Panc1 (cell line): ENCODE measurements at regions not wholly inside any gene's neighbourhood (a gene's known extent, or its start where the extent isn't known, plus 50 kb on each side); places are given as distances from the start of the nearest gene placed in this dataset.

Experiments
- TF ChIP-seq, protein P1 (sequence below): fragments of 450-650 bp; IDR thresholded peaks from 2 replicates; pipeline ENCODE4 v1.5.1; 2017; ENCODE audit warnings: mild to moderate bottlenecking
- TF ChIP-seq, protein P2 (sequence below), 2 experiments: IDR thresholded peaks; 2 replicates each; pipeline ENCODE4 v1.6.1; 2011 to 2012; ENCODE audit warnings: low read depth in 2 of 2, control low read depth in 1 of 2, low read length in 1 of 2, mild to moderate bottlenecking in 1 of 2, moderate library complexity in 1 of 2; ENCODE audit not compliant: insufficient read depth in 1 of 2

DNA sequence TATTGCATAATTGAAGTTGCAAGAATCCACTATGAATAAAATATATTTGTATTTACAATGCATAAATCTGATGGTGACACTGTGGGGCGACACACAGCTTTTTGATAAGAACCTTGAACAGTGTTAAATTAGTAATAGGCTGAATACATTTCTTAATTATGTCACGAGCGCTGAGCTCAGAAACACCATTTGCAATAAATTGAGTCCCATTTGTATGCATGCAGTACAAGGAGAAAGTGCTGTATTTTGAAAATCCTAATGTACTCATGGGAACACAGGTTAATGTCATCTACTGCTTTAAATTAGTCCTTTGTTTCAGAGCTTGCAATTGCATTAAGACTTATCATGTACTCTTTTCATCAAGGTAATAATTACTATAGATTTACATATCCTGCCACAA is 579.5 kb downstream of the RBFOX1 start:
- TF ChIP-seq, protein P1, sequence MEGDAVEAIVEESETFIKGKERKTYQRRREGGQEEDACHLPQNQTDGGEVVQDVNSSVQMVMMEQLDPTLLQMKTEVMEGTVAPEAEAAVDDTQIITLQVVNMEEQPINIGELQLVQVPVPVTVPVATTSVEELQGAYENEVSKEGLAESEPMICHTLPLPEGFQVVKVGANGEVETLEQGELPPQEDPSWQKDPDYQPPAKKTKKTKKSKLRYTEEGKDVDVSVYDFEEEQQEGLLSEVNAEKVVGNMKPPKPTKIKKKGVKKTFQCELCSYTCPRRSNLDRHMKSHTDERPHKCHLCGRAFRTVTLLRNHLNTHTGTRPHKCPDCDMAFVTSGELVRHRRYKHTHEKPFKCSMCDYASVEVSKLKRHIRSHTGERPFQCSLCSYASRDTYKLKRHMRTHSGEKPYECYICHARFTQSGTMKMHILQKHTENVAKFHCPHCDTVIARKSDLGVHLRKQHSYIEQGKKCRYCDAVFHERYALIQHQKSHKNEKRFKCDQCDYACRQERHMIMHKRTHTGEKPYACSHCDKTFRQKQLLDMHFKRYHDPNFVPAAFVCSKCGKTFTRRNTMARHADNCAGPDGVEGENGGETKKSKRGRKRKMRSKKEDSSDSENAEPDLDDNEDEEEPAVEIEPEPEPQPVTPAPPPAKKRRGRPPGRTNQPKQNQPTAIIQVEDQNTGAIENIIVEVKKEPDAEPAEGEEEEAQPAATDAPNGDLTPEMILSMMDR = no peak
- TF ChIP-seq, protein P2, sequence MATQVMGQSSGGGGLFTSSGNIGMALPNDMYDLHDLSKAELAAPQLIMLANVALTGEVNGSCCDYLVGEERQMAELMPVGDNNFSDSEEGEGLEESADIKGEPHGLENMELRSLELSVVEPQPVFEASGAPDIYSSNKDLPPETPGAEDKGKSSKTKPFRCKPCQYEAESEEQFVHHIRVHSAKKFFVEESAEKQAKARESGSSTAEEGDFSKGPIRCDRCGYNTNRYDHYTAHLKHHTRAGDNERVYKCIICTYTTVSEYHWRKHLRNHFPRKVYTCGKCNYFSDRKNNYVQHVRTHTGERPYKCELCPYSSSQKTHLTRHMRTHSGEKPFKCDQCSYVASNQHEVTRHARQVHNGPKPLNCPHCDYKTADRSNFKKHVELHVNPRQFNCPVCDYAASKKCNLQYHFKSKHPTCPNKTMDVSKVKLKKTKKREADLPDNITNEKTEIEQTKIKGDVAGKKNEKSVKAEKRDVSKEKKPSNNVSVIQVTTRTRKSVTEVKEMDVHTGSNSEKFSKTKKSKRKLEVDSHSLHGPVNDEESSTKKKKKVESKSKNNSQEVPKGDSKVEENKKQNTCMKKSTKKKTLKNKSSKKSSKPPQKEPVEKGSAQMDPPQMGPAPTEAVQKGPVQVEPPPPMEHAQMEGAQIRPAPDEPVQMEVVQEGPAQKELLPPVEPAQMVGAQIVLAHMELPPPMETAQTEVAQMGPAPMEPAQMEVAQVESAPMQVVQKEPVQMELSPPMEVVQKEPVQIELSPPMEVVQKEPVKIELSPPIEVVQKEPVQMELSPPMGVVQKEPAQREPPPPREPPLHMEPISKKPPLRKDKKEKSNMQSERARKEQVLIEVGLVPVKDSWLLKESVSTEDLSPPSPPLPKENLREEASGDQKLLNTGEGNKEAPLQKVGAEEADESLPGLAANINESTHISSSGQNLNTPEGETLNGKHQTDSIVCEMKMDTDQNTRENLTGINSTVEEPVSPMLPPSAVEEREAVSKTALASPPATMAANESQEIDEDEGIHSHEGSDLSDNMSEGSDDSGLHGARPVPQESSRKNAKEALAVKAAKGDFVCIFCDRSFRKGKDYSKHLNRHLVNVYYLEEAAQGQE (IDR thresholded peaks at IDR 0.05; ENCODE audit: insufficient read depth in 1 of 2, low read depth in 2 of 2, low read length in 1 of 2) = no peak
